ENCODE measurements at regions not wholly inside any gene's neighbourhood (a gene's known extent, or its start where the extent isn't known, plus 50 kb on each side); places are given as distances from the start of the nearest gene placed in this dataset.

DNA sequence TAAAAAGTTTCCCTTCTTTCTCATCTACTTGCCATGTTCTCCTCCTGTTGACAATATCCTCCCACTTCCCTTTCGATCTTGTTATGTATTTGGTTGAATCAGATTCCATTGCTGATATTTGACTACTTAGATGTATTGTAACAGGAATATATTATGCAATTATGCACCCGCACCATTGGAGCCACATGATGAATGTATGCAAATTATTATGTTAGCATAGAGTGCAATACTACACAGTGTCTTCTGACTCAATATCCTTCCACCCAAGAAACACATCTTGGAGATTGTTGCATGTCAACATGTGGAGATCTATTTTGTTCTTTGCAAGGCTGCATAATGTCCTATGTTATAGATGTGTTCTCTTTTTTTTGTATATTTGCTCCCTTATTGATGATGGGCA, 219.2 kb upstream of the RBFOX1 start:
- H3K4me3 ChIP-seq (ENCODE audit: low read depth, low read length) = no peak overlapping the region
- TF ChIP-seq, protein P1, sequence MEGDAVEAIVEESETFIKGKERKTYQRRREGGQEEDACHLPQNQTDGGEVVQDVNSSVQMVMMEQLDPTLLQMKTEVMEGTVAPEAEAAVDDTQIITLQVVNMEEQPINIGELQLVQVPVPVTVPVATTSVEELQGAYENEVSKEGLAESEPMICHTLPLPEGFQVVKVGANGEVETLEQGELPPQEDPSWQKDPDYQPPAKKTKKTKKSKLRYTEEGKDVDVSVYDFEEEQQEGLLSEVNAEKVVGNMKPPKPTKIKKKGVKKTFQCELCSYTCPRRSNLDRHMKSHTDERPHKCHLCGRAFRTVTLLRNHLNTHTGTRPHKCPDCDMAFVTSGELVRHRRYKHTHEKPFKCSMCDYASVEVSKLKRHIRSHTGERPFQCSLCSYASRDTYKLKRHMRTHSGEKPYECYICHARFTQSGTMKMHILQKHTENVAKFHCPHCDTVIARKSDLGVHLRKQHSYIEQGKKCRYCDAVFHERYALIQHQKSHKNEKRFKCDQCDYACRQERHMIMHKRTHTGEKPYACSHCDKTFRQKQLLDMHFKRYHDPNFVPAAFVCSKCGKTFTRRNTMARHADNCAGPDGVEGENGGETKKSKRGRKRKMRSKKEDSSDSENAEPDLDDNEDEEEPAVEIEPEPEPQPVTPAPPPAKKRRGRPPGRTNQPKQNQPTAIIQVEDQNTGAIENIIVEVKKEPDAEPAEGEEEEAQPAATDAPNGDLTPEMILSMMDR (IDR thresholded peaks at IDR 0.05; ENCODE audit: low read depth, low read length) = no peak

DNA sequence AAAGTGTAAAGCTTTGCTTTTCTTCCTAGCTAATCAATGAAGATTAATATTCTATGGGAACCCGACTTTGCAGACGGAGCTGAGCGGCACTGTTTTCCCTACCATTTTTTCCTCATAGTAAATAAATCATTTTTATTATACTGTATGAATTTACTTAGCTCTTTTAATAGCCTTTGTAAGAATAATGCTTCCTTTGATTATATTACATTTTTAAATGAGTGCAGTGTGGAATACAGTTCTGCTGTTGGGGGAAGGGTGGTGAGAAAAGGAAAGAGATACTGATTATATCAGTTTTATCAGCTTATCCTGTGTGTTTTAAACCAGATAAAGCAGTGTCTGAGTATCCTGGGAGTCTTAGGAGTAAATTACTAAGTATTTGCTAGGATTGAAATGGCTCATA, 221.4 kb upstream of the RBFOX1 start:
- TF ChIP-seq, protein P1 (IDR thresholded peaks at IDR 0.05; ENCODE audit: low read depth, low read length) = no peak
- H3K4me3 ChIP-seq (ENCODE audit: low read depth, low read length) = no peak overlapping the region

DNA sequence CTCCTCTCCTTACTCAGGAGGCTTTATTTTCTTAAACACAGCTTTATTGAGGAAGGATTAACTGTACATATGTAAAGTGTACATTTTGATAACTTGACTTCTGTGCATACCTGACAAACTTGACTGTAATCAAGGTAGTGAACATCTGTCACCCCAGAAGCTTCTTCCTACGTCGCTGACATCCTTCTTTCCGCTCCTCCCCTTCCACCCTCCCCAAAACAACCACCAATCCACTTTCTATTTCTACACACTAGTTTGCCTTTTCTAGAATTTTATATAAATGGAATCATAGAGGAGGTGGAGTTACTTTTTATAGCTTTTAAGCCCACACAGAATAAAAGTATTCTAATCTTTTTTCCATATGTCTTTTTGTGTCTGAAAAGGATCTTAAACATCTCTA, 225.2 kb upstream of the RBFOX1 start:
- H3K4me3 ChIP-seq (ENCODE audit: low read depth, low read length) = no peak overlapping the region
- TF ChIP-seq, protein P1 (IDR thresholded peaks at IDR 0.05; ENCODE audit: low read depth, low read length) = no peak

DNA sequence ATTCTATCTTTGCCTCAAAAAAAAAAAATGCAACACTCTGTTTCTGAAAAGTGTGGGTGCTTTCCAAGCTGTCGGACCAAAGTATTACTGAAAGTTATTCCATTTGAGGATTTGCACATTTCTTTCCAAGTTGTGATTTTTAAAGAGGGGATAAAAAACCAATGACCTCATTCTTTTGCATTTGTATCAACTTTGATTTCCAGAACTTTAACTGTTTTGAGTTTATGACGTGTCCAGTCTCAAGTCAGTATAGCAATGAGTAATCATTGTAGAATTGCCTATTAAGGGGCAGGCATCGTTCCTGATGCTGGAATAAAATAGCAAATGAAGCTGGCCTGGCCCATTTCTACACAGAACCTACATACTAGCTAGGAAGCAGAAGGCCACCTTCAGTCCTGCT, 229.6 kb upstream of the RBFOX1 start:
- TF ChIP-seq, protein P1 (IDR thresholded peaks at IDR 0.05; ENCODE audit: low read depth, low read length) = no peak
- H3K4me3 ChIP-seq (ENCODE audit: low read depth, low read length) = no peak overlapping the region

DNA sequence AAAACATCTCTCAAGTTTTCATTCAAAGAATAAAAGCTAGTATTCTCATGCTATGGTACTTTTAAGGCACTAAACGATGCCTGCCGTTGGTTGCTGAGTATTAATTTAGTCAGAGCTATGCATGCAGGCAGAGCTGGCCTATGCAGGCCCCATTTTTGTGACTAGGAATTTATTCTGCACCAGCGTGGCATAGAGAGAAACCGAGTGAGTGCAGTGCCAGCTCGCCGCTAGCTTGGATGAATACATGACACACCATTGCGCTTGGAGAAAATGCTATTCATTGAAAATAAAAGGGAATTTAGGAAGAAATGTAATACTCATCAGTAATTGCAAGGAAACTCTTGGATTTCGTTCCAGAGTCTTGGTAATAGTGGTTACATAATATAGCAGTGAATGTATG, 231.6 kb upstream of the RBFOX1 start:
- no peak overlapping the region for H3K4me3 ChIP-seq (ENCODE audit: low read depth, low read length)
- TF ChIP-seq, protein P1 (IDR thresholded peaks at IDR 0.05; ENCODE audit: low read depth, low read length) = no peak

DNA sequence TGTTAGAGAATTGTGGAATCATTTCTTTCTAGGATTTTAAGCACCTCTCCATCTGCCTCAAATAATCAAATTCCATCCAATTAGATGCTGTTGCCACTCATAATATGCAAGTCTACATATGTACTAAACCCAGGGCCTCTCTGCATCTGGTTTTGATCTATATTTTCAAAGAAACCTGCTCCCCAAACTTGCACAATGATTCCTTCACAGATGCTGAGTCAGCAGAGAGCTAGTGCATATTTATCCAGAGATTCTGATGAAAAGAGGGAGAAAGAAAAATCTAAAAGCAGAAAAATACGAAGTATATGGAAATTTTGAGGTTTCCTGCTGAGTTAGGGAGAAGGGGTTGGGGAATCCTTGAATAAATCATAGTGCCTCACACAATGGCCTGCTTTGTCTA, 235.1 kb upstream of the RBFOX1 start:
- TF ChIP-seq, protein P1 (IDR thresholded peaks at IDR 0.05; ENCODE audit: low read depth, low read length) = no peak
- no peak overlapping the region for H3K4me3 ChIP-seq (ENCODE audit: low read depth, low read length)

DNA sequence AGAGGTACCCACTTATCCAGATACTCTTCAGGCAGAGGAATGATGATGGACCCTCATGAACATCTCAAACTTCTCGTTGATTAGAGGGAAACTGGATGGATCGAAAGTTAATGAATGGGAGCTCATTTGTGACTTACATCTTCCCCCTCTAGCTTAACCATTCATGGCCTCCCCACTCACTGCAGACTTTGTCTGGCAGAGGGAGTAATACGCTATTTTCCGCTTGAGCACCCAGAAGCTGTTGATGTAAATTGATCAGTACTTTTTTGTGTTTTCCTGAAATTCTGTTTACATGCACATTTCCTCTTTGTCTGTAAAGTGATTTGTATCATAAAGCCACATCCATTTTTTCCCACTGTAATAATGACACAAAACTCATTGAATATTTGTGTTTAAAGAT, 239.1 kb upstream of the RBFOX1 start:
- H3K4me3 ChIP-seq (ENCODE audit: low read depth, low read length) = no peak overlapping the region
- TF ChIP-seq, protein P1 (IDR thresholded peaks at IDR 0.05; ENCODE audit: low read depth, low read length) = no peak

Measured in WI38 (cell line).